Naive thymus-derived CD4-positive, alpha-beta T cell (primary cell): ENCODE measurements at regions not wholly inside any gene's neighbourhood (a gene's known extent, or its start where the extent isn't known, plus 50 kb on each side); places are given as distances from the start of the nearest gene placed in this dataset.

ENCODE experiments used
- ATAC-seq: fragments of 150-1000 bp; cut with Tn5 transposase; 2 replicates; pipeline ENCODE4 v1.10.0; 2021; ENCODE audit warnings: mild to moderate bottlenecking, moderate library complexity
- CTCF ChIA-PET: fragments of 350-600 bp; sonication (Branson Sonifier 250); formaldehyde crosslinking; loops from one replicate; lab custom pipeline; 2021; ENCODE audit warnings: antibody characterized with exemption; lab: Charles Lee
- POLR2A ChIA-PET: fragments of 350-600 bp; sonication (Branson Sonifier 250); formaldehyde crosslinking; loops from one replicate; lab custom pipeline; 2021; ENCODE audit warnings: antibody characterized with exemption, inconsistent platforms; lab: Charles Lee
- DNase-seq, 9 donors: peaks; one replicate each; pipeline versions ENCODE4 v3.0.0 to v3.0.0-alpha.2; 2020 to 2022; ENCODE audit warnings: mixed read lengths in 1 of 9
- H3K27ac ChIP-seq: one replicate; pipeline ENCODE4 v1.7.0; 2013; ENCODE audit warnings: mild to moderate bottlenecking, low read depth, low read length, moderate library complexity
- H3K27me3 ChIP-seq, 2 donors: one replicate each; pipeline ENCODE4 v1.7.0; 2013; ENCODE audit warnings: low read length in 2 of 2, mild to moderate bottlenecking in 2 of 2, moderate library complexity in 2 of 2; ENCODE audit not compliant: control insufficient read depth in 2 of 2, insufficient read depth in 2 of 2
- H3K36me3 ChIP-seq, 3 experiments: 1 replicate in 2 of 3; 2 replicates in 1 of 3; pipeline ENCODE4 v1.7.0; 2013; ENCODE audit warnings: low read length in 3 of 3, mild to moderate bottlenecking in 3 of 3, moderate library complexity in 1 of 3; ENCODE audit not compliant: insufficient read depth in 3 of 3, control insufficient read depth in 2 of 3
- H3K4me1 ChIP-seq, 2 donors: one replicate each; pipeline ENCODE4 v1.7.0; 2013; ENCODE audit warnings: low read length in 2 of 2, mild to moderate bottlenecking in 2 of 2, moderate library complexity in 1 of 2; ENCODE audit not compliant: control insufficient read depth in 2 of 2, insufficient read depth in 2 of 2
- H3K4me3 ChIP-seq: 2 replicates; pipeline ENCODE4 v1.7.0; 2013; ENCODE audit warnings: mild to moderate bottlenecking, low read length
- H3K9me3 ChIP-seq, 3 experiments: 1 replicate in 2 of 3; 2 replicates in 1 of 3; pipeline ENCODE4 v1.7.0; 2013; ENCODE audit warnings: low read length in 3 of 3; ENCODE audit not compliant: control insufficient read depth in 2 of 3
- H3K27ac Mint-ChIP-seq, 9 donors: one replicate each; pipeline ENCODE4 v1.8.0; 2020 to 2022; ENCODE audit warnings: mixed read lengths in 9 of 9, mild to moderate bottlenecking in 8 of 9, moderate library complexity in 5 of 9, inconsistent platforms in 2 of 9
- H3K27me3 Mint-ChIP-seq, 5 donors: one replicate each; pipeline ENCODE4 v1.8.0; 2021 to 2022; ENCODE audit warnings: mixed read lengths in 5 of 5, mild to moderate bottlenecking in 1 of 5
- H3K36me3 Mint-ChIP-seq, 5 donors: one replicate each; pipeline ENCODE4 v1.8.0; 2020 to 2022; ENCODE audit warnings: mixed read lengths in 5 of 5, mild to moderate bottlenecking in 3 of 5, inconsistent platforms in 1 of 5
- H3K4me1 Mint-ChIP-seq, 7 donors: one replicate each; pipeline ENCODE4 v1.8.0; 2020 to 2022; ENCODE audit warnings: mixed read lengths in 7 of 7, mild to moderate bottlenecking in 3 of 7, inconsistent platforms in 1 of 7
- H3K4me3 Mint-ChIP-seq, 10 donors: one replicate each; pipeline ENCODE4 v1.8.0; 2020 to 2022; ENCODE audit warnings: mild to moderate bottlenecking in 10 of 10, mixed read lengths in 10 of 10, moderate library complexity in 6 of 10, inconsistent platforms in 2 of 10
- H3K9me3 Mint-ChIP-seq, 11 donors: one replicate each; pipeline ENCODE4 v1.8.0; 2020 to 2022; ENCODE audit warnings: mixed read lengths in 11 of 11, mild to moderate bottlenecking in 4 of 11, inconsistent platforms in 1 of 11, moderate library complexity in 1 of 11
- intact Hi-C, 2 donors: fragments of 100-400 bp; cut with micrococcal nuclease; formaldehyde crosslinking; loops; one replicate each; pipeline ENCODE4 v1.15.1; 2023

DNA sequence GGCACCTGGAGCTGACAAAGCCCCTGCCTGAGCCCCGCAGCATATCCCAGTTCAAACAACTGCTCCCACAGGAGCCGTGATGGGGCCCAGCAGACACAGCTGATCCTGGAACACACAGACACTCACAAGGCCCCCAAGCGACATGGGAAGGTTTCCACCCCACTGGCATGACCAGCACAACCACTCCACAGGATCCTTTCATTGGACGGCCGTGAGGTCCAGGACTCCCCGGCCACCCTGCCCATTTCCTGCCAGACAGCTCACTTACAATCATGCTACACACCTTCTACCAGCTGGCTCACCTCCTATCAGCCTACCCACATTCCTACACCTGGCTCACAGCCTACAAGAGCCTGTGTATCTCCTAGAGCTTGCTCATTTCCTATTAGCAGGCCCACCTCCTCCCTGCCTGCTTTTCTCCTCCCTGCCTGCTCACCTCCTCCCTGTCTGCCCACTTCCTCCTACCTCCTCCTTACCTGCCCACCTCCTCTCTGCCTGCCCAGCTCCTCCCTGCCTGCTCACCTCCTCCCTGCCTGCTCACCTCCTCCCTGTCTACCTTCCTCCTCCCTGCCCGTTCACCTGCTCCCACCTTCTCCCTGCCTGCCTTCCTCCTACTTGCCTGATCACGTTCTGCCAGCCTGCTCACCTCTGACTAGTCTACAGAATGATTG is 73.9 kb downstream of the MATN1 start:
- ChIA-PET POLR2A (no interaction called here), CTCF (no interaction called here)
- H3K9me3 ChIP-seq = no peaks in the 10 kb centered on the region
- intact Hi-C loops = no loop called here
- no peak overlapping the region for H3K27ac ChIP-seq
- ATAC-seq (no peak), DNase-seq (no peak)
- H3K27me3 Mint-ChIP-seq = peaks cover 5 to 34% (median 33%) of the 10 kb centered on the region in 5 donors
- H3K36me3 Mint-ChIP-seq = peaks cover 0 to 7% (median 1%) of the 10 kb centered on the region in 5 donors
- no peak overlapping the region for H3K4me3 ChIP-seq
- no peaks in the 10 kb centered on the region for H3K4me1 ChIP-seq
- H3K9me3 Mint-ChIP-seq = peaks cover 0 to 2% (median 0%) of the 10 kb centered on the region in 11 donors
- no peaks in the 10 kb centered on the region for H3K27me3 ChIP-seq
- peak overlapping the region in 1 of 9 donors; percentile 65 for H3K27ac Mint-ChIP-seq
- H3K4me3 Mint-ChIP-seq = no peak overlapping the region
- peaks cover 7 to 19% (median 18%) of the 10 kb centered on the region in 7 donors for H3K4me1 Mint-ChIP-seq
- no peaks in the 10 kb centered on the region for H3K36me3 ChIP-seq

DNA sequence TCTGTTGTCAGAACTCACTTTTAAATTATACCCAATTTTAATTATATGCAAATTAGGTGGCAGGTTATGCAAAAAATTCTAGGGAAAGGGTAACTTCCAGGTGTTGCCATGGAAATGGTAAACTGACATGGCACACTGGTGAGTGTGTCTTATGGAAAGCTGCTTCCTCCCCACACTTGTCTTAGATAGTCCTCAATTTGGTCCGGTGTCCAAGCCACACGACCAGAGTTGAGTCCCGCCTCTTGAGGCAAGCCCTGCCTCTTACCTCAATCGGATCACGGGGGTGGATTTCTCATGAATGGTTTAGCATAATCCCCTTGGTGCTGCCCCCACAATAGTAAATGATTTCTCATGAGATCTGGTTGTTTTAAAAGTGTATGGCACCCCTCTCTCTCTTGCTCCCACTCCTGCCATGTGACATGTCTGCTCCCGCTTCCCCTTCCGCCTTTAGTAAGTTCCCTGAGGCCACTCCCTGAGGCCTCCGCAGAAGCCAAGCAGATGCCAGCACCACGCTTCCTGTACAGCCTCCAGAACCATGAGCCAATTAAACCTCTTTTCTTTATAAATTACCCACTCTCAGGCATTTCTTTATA is 74.9 kb downstream of the MATN1 start:
- H3K27me3 Mint-ChIP-seq = peaks cover 13 to 42% (median 38%) of the 10 kb centered on the region in 5 donors
- no peaks in the 10 kb centered on the region for H3K36me3 ChIP-seq
- H3K4me1 ChIP-seq = no peaks in the 10 kb centered on the region
- H3K27me3 ChIP-seq = no peaks in the 10 kb centered on the region
- no peak overlapping the region for H3K27ac Mint-ChIP-seq
- no peak overlapping the region for H3K27ac ChIP-seq
- ChIA-PET CTCF (no interaction called here), POLR2A (no interaction called here)
- intact Hi-C loops = no loop called here
- H3K9me3 ChIP-seq = no peaks in the 10 kb centered on the region
- peaks cover 0 to 7% (median 0%) of the 10 kb centered on the region in 5 donors for H3K36me3 Mint-ChIP-seq
- H3K4me3 Mint-ChIP-seq = no peak overlapping the region
- H3K9me3 Mint-ChIP-seq = no peaks in the 10 kb centered on the region
- peaks cover 7 to 19% (median 18%) of the 10 kb centered on the region in 7 donors for H3K4me1 Mint-ChIP-seq
- DNase-seq = no peak
- ATAC-seq = no peak
- no peak overlapping the region for H3K4me3 ChIP-seq

DNA sequence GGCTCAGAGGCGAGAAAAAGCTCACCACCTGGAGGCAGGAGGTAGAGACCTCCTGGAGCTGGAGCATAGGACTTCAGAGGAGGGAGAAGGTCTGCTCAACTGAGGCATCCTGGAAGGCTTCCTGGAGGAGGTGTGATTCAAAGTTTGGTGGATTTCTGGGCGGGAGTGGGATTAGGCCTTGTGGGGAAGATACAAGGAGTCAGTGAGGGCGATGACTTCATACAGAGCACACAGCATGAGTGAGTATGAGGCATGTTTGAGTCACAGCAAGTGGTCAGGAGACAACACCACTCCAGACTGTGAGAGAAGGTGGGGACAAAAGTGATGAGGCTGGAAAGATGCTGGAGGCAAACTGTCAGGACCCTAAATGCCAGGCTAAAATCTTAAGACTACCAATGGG is 77.6 kb downstream of the MATN1 start:
- Histone ChIP-seq H3K4me3 (no peak overlapping the region), H3K4me1 (no peaks in the 10 kb centered on the region), H3K27me3 (no peaks in the 10 kb centered on the region), H3K9me3 (no peaks in the 10 kb centered on the region), H3K27ac (no peak overlapping the region), H3K36me3 (no peaks in the 10 kb centered on the region)
- Mint-ChIP-seq H3K4me1 (peaks cover 7 to 17% (median 16%) of the 10 kb centered on the region in 7 donors), H3K4me3 (no peak overlapping the region), H3K9me3 (no peaks in the 10 kb centered on the region), H3K27ac (no peak overlapping the region), H3K27me3 (peaks cover 13 to 54% (median 42%) of the 10 kb centered on the region in 5 donors), H3K36me3 (peaks cover 0 to 7% (median 0%) of the 10 kb centered on the region in 5 donors)
- ATAC-seq (no peak), DNase-seq (no peak)
- POLR2A ChIA-PET = no interaction called here
- CTCF ChIA-PET = no interaction called here
- intact Hi-C loops = no loop called here

DNA sequence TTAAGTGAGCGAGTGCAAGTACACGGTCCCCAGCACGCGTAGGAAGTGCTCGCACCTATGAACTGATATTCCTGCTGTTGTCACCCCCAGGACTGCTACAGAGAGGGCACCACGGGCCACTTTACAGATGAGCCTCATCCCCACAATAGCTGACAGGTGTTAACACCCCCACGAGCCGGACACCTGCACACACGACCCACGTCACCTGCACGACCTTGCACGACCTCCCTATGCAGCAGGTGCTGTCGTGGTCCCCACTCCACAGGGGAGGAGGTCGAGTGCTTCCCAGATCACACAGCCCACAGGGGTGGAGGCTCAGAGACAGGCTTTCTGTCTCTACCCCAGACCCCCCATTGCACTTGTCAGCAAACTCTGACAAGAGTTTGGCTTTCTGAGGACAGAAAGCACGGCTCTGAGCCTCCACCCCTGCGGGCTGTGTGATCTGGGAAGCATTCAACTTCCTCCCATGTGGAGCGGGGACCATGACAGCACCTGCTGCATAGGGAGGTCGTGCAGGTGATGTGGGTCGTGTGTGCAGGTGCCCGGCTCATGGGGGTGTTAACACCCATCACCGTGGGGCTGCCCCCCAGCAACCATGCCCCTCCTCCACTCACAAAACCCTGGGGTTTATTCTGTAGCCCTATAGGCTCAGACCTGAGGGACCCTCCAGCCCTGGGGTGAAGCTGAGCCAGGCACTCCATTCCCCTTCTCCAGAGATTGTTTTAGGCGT is 80.8 kb downstream of the MATN1 start:
- Histone ChIP-seq H3K27ac (no peak overlapping the region), H3K27me3 (no peaks in the 10 kb centered on the region), H3K9me3 (no peaks in the 10 kb centered on the region), H3K4me3 (no peak overlapping the region), H3K4me1 (no peaks in the 10 kb centered on the region), H3K36me3 (no peaks in the 10 kb centered on the region)
- no peak overlapping the region for H3K27ac Mint-ChIP-seq
- intact Hi-C loops = no loop called here
- DNase-seq (no peak), ATAC-seq (no peak)
- H3K27me3 Mint-ChIP-seq = peaks cover 9 to 37% (median 27%) of the 10 kb centered on the region in 5 donors
- no peaks in the 10 kb centered on the region for H3K9me3 Mint-ChIP-seq
- ChIA-PET CTCF (no interaction called here), POLR2A (no interaction called here)
- no peak overlapping the region for H3K4me3 Mint-ChIP-seq
- H3K36me3 Mint-ChIP-seq = peaks cover 0 to 7% (median 0%) of the 10 kb centered on the region in 5 donors
- no peaks in the 10 kb centered on the region for H3K4me1 Mint-ChIP-seq

DNA sequence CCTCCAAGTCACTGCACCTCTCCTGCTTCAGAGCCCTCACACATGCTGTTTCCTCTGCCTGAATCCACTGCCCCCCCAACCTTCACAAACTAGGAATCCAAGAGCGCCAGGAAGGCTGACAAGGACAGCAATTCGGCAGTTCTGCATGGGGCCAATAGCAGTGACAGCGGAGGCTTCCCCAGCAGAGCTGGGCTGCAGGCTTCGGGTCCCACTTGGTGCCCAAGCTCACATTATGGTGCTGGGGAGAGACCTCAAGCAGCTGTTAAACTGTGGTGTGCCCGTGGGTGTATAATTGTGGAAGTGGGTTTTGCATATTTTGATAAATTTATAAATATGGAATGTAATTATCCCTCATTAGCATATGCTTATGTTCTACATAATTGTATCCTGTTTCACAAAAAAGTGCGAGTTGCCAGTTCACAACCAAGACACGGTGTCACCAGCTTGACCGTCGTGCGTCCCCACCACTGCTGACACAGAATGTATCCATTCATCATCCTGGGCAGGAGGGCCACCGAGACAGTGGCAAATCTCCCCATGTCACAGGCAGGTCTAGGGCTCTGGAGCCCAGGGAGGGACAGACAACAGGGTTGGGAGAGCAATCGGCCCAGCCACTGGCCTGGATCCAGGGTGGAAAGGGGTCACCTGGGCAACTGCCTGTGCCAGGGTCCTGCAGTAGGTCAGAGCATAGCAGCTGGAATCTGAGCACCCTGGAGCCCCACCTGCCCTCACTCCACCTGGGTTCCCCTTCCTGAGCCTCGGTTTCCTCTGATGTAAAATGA is 81.6 kb downstream of the MATN1 start:
- Mint-ChIP-seq H3K4me3 (no peak overlapping the region), H3K27me3 (peaks cover 13 to 37% (median 27%) of the 10 kb centered on the region in 5 donors), H3K4me1 (no peaks in the 10 kb centered on the region), H3K36me3 (peaks cover 0 to 7% (median 0%) of the 10 kb centered on the region in 5 donors), H3K27ac (no peak overlapping the region), H3K9me3 (no peaks in the 10 kb centered on the region)
- POLR2A ChIA-PET = no interaction called here
- CTCF ChIA-PET = no interaction called here
- Histone ChIP-seq H3K27ac (no peak overlapping the region), H3K4me1 (no peaks in the 10 kb centered on the region), H3K36me3 (no peaks in the 10 kb centered on the region), H3K4me3 (no peak overlapping the region), H3K27me3 (no peaks in the 10 kb centered on the region), H3K9me3 (no peaks in the 10 kb centered on the region)
- no peak for ATAC-seq
- no peak for DNase-seq
- intact Hi-C loops = no loop called here

GRCh38 chr1:30639881-30640452 is 83.4 kb downstream of the MATN1 start:
- intact Hi-C loops = no loop called here
- Histone ChIP-seq H3K36me3 (no peaks in the 10 kb centered on the region), H3K27me3 (no peaks in the 10 kb centered on the region), H3K9me3 (no peaks in the 10 kb centered on the region), H3K4me3 (no peak overlapping the region), H3K4me1 (no peaks in the 10 kb centered on the region), H3K27ac (no peak overlapping the region)
- DNase-seq = no peak
- Mint-ChIP-seq H3K4me1 (no peaks in the 10 kb centered on the region), H3K4me3 (no peak overlapping the region), H3K27me3 (peaks cover 11 to 25% (median 15%) of the 10 kb centered on the region in 5 donors), H3K36me3 (no peaks in the 10 kb centered on the region), H3K27ac (no peak overlapping the region), H3K9me3 (no peaks in the 10 kb centered on the region)
- ChIA-PET CTCF (no interaction called here), POLR2A (no interaction called here)
- ATAC-seq = no peak
